HG03196 (cell line): ENCODE measurements at regions not wholly inside any gene's neighbourhood (a gene's known extent, or its start where the extent isn't known, plus 50 kb on each side); places are given as distances from the start of the nearest gene placed in this dataset.
"Not testable (repeated sequence)": the region's sequence is repeated elsewhere in the genome, so short reads cannot be mapped to it uniquely, and the experiment has no call there.

ENCODE experiments used
- ATAC-seq: cut with Tn5 transposase; IDR thresholded peaks from one replicate; pipeline ENCODE4 v1.9.1; 2021; ENCODE audit not compliant: unreplicated experiment

DNA sequence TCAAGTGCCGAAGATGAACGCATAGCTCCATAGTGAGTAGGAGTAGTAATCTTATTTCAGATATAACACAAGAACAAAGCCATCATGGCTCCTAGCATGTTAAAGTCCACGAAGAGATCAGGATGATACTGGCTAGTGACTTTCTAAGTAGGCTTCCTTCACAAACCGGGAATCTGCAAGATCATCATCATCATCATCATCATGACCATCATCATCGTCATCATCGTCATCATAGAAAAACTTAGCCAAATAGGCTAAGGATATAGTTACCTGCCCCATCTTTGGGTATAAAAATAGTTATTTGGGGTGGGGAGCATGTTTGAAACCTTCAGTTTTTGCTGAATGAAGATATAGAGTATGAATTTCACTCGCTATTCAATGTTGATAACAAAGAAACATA, 57.9 kb downstream of the PYDC2 start:
- ATAC-seq: no peak

DNA sequence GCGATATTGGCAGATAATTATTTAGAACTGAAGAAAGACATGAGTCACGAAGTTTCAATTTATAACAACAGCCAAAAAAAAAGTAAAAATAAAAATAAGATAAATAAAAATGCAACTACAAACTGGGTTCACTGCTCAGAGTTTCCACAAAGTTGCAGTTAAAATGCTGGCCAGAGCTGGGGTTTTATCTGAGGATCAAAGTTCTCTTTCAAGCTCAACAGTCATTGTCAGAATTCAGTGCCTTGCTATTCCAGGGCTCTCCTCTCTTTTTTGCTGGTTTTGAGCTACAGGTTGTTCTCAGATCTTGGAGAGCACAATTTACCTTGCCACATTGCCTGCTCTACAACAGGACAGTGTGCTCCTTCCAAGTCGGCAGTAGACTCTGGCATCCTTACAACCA, 60.1 kb downstream of the PYDC2 start:
- ATAC-seq: no peak

DNA sequence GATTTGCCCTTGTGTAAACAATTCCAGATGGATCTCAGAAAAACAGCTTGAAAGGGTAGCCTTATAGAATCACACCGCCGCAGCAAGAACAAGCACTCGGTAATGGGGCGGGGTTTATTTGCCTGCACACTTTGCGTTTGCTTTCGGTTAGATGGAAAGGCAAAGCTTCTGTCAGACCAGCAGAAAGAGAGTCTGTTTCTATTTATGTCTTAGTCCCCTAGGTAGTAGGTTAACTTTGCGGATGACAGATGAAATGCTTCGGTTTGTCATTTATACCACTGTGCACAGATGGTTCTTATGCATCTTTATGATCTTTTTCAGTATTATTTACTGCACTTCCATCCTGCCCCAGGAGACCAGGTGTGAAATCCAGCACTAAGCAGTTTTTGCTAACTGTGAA, 62.2 kb downstream of the PYDC2 start:
- ATAC-seq: no peak

DNA sequence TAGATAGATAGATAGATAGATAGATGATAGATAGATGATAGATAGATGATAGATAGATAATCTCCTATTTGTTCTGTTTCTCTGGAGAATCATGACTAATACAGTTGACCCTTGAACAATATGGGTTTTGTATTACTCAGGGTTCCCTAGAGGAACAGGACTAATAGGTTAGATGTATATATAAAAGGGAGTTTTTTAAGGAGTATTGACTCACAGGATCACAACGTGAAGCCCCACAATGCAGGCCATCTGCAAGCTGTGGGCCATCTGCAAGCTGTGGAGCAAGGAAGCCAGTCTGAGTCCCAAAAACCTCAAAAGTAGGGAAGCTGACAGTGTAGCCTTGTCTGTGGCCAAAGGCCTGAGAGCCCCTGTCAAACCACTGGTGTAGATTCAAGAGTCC, 67.6 kb downstream of the PYDC2 start:
- ATAC-seq: no peak

DNA sequence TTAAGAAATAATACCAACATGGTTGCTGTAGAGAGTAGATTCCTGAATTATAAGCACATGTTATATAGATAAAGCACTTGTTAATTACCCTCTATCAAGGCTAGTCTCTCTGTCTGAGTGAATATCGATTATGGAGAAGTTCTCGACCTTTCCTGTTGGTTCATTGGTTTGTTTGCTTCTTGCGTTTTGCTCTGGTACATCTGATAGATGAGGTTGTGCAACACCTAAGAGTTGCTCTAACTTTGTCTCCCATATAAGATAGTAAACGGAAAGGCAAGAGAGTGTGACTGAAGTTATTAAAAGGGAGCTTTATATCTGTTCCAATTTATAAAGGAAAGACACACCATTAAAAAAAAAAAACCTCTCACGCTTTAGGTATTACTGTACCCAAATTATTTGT, 69.0 kb downstream of the PYDC2 start:
- no peak for ATAC-seq

DNA sequence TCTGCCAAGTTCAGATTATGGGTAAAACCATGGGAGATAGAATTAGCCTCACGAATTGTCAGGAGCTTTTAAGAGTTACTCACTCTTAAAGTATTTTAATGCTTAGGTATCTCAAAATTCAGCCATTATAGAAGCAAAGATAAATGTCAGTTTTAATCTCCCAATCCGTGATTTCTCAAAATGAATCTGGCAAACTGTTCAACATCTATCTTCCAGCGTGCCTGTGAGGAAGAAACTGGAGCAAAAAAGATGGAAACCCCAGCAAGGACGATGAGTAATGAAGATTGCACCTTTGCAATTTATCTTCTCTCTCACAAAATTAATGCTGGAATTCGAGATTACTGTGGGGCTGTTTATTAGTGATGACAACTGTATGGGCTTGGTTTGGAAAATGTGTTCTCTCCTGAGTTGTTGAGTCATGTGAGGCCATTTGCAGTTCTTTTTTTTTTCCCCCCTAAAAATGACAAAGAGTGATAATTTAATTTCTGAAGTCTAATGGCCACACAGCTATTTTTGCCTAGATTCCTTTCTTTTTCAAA, 70.5 kb downstream of the PYDC2 start:
- ATAC-seq: no peak

DNA sequence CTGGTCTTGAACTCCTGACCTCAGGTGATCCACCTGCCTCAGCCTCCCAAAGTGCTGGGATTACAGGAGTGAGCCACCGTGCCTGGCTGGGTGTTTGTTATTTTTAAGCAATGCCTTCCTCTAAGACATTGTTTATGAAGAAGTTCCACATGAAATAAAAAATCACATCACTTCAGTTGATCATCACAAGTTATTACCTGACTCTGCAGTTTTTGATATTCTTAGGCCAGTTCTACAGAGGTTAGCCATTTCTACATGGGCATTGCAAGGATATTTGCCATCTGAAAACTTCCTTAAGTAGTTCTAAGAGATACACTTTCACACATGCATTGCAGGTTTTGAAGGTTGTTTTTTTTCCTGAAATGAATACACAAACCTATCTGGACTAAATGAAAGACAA, 82.1 kb downstream of the PYDC2 start:
- no peak for ATAC-seq

DNA sequence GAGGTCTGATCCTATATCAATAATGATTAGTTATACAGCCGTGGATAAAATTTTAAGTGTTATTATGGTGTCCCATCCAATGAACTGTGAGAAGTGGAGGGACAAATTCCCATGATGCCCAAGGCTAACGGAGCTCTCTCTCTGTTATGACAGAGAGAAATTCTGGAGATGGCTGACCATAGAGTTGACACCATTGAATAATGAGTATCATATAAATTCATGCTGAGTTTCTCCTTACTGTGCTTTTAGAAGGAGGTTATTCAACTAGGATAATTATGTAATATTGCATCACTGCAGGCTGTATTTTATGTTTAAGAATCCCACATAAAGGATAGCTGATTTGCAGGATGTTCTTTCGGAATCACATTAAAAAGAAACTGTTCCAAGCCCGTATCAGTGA, 82.9 kb downstream of the PYDC2 start:
- ATAC-seq: no peak

DNA sequence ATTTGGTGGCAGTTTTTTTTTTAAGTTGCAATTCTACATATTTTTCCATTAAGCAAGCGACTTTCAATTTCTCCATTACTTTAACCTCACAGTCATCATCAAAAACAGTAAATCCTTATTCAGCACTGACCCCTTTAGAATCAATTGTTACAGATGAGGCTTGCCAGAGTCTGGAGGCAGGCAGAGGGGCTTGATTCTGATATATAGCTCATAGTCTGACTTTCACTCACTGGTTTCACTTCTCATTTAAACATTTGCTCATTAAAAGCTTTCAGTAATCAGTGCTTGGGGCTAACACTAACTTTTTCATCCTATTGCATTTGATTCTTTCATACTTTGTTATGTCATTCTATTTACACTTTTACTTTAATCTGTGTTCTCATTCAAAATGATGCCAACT, 88.4 kb downstream of the PYDC2 start:
- ATAC-seq: no peak

DNA sequence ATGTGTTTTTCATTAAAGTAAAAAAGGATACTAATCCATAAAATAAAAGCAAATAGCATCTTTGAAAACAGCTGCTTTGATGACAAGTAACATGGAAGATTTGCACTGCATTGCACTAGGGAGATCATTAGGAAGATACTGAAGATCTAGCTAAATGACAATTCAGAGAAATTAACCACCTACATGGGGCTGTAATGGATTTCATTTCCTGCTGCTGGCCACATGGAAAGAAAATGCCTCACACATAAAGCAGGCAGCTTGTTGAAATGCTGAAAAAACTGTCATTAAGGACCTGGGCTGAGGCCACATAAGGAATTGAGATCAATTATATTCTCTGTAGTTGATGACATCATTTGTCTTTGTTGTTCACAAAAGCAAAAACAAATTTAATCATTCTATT, 94.1 kb downstream of the PYDC2 start:
- ATAC-seq: no peak

DNA sequence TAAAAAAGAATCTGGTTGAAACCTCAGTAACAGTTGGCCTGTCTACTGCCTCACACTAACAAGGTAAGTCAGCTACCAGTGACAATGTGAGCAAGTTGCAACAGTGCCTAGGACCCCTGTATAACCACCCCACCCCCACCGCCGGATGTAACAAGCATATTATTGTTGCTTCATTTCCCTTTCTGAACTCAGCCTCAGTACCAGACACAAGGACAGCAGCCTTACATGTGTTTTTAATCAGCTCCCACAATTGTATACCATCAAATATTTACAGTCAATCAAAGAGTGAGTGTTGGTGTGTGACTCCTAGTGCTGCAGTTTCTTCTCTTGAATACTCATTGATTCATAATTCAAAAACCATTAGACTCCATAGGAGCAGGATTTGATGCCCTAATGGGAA, 96.4 kb downstream of the PYDC2 start:
- no peak for ATAC-seq

DNA sequence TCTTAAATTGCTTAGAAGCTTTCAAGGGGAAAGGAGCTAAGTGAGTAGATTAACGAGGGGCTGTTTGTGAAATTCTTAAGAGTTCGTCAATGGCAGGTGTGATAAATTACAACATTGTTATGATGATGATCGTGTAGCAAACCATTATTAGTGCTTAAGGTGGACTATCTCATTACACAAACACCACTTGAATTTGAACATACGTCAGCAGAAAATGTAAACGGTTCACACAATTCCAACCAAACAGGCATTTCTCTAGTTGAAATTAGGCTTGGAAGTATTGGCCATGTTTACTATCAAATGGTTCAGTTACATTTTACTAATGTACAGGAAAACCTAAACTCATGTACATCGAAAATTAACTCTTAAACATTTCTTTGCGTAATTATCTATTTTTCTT, 102.8 kb downstream of the PYDC2 start:
- no peak for ATAC-seq

DNA sequence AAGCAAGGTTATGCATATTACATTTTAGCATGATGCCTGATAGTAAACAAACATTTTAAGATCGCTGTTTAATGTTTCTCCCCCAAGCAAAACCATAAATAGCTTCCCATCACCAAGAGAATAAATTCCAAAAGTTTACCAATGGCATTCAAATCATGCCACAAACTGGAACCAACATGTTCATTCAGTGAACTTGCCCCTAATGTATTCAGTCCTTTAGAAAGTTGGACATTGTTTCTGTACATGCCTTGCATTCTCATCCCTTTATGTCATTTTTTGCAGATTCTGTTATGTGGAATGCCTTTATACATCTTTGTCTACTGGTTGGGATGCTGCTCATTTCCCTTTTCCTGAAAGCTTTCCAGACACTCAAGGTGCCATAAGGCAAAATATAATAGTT, 105.5 kb downstream of the PYDC2 start:
- ATAC-seq: no peak

DNA sequence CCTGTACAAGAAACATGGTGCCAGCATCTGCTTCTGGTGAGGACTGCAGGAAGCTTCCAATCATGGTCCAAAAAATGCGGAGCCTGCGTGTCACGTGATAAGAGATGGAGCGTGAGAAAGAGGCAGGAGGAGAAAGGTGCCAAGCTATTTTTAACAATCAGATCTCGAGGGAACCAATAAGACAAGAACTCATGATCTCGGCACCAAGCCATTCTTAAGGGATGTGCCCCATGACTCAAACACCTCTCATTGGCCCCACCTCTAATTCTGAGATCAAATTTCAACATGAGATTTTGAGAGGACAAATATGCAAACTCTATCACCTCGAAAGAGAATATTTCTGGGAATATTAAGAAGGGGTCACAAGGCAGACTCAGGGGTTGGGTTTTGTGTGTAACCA, 107.2 kb downstream of the PYDC2 start:
- ATAC-seq: no peak

DNA sequence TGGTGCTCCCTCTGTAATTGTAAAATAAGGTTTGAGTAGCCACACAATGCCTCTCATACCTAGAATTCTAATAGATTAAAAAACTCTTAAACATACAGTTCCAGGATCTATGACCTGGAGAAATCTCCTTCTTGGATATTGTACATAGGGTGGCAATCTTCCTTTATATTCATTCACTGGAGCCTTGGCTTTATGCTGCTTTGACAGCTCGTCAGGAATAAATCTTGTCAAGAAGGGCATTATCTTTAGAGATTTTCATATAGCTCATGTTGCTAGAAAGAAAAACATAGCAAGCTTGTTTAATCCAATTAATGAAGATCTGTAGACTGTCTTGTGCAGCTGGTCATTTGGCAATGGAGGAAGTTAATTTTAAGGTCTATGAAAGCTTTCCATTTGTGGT, 131.1 kb downstream of the PYDC2 start:
- ATAC-seq: no peak

DNA sequence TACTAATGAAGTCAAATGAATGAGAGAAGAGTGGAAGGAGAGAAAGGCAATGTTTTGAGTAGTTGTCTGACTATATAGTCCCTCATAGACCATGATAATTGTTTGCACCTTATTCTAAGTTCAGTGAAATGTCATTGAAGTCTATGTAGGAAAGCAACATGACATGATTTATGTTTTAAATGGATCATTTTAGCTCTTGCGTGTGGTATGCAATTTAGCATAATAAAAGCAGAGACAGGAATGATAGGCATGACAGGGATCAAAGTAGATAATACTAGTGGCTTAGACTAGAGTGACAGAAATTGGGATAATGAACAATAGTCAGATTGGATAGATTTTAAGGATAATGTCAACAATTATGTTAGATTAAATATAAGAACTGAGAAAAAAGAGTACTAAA, 132.5 kb downstream of the PYDC2 start:
- no peak for ATAC-seq

DNA sequence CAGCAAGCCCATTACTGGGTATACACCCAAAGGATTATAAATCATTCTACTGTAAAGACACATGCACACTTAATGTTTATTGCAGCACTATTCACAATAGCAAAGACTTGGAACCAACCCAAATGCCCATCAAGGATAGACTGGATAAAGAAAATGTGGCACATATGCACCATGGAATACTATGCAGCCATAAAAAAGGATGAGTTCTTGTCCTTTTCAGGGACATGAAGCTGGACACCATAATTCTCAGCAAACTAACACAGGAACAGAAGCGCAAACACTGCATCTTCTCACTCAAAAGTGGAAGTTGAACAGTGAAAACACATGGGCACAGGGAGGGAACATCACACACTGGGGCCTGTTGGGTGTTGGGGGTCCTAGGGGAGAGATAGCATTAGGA, 154.5 kb downstream of the PYDC2 start:
- ATAC-seq: not testable (repeated sequence)

DNA sequence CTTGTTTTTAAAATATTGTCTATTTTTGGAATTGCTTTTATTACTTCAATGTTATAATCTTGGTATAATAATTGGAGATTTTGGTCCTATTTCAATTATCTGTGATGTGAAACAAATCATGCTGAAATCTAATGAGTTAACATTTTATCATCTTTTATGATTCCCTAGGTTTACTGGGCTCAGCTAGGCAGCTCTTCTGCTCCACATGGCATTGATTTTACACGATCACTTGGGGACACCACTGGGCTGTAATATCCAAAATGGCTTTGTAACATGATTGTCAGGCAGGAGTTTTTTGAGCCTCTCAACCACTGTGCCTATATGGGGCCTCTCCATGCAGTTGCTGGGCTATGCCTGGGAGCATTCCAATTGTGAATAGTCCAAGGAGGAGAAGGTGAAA, 163.3 kb downstream of the PYDC2 start:
- no peak for ATAC-seq

DNA sequence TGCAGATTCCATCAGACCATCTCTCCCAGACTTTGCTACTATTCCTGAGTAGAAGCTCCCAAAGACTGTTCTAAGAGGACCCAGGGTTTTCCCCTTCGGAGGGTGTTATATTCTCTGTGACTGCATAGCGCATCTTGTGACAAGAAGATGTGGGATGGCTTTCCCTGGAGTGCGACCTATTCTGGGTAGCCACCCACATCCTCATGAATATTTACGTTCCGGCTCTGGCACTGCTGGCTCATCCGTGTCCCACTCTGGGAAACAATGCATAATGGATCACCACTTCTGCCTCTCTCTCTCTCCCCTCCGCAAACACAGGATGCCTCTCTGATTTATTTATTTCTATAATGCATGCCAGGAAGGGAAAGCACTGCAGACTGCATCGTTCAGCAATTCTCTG, 166.1 kb downstream of the PYDC2 start:
- ATAC-seq: no peak

DNA sequence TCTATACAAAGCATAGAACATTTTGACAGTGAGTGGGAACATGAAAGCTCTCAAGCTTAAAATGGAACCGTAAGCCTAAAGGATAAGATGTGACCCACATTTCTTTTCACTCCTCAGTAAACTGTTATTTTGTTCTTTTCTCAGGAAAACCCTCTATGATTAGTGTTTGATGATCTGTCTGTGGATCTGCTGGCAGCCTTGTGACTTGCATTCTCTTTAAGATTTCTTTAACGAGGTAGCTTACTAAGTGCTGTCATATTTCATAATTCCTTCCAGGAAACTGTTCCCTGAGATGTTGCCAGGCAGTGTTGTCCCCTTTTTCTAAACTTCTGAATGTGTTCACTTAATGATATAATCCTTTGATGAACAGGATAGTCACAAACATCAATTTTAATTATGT, 167.6 kb downstream of the PYDC2 start:
- ATAC-seq: no peak

DNA sequence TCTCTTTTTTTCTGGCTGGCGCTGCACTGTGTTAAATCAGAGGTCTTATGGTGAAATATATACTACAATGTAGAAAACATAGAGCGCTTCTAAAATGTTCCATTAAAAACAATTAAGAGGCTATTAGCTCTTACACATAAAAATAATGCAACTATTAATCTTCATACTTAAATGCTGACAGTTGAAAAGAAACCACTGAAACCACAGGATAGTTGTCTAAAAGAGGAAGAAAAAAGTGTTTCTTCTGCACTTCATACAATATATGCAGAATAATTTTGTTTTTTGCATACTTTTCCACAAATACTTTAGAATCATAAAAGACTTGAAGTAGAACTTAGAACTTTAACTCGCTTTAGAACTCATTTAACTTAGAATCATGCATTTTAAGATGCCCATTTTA, 170.5 kb downstream of the PYDC2 start:
- no peak for ATAC-seq

DNA sequence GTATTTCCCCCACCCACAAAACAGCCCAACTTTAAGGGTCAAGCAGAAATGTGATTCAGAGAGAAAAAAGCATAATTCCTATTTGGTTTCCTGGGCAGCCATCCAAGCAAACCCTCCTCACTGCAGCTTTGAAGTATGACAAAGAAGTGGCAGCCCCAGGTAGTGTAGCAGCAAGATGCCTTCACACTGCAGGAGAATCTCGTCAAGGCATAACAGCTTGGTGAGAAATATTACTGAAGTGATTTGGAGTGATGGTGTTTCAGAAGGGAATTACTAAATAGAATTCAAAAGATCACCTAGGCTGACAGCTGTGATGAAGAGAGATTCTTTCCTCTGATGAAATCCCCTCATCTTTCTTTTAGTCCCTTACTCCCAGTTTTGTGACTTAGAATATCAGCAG, 173.9 kb downstream of the PYDC2 start:
- no peak for ATAC-seq

DNA sequence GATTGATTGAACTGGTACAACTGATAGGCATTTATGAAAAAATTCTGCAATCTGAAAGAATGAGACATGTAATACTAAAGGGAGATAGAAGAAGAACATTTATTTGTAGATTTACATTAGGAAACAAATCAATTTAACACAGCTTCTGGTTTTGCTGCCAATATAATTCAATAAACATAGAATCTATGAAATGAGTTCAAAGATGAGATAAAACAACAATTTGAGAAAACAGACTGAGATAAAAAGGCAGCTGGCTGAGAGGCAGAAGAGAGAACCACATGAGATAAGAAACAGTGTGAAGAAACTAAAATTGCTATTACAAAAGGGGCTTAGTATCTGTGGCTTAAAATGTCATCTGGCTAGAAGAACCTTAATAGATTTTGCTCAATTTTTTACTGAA, 176.6 kb downstream of the PYDC2 start:
- no peak for ATAC-seq

DNA sequence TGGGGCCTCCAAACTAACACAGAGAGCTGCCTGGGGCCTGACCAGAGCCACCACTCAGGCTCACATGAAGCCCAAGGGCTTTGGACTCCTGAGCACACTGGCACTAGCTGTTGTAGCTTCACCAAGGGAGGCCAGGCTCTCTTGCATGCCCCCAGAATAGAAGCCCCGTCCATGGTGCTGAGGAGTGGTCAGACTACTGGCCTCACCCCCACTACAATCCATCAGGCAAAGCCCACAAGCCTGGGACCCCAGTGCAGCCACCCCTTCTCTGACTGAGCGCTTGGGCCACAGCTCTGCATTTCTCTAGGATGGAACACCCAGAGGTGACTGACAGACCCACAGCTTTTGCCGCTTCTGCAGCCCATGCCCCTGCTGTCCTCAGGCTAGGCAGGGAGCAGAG, 180.8 kb downstream of the PYDC2 start:
- no peak for ATAC-seq
